HCT116 (cell line): ENCODE measurements at regions not wholly inside any gene's neighbourhood (a gene's known extent, or its start where the extent isn't known, plus 50 kb on each side); places are given as distances from the start of the nearest gene placed in this dataset.

Experiments used
- EZH2phosphoT487 ChIP-seq: fragments of 200-600 bp; IDR thresholded peaks from 2 replicates; pipeline ENCODE4 v1.6.1; 2018; ENCODE audit warnings: antibody characterized with exemption, borderline replicate concordance
- POLR2A ChIP-seq: IDR thresholded peaks from 2 replicates; pipeline ENCODE4 v1.7.0; 2011; ENCODE audit warnings: borderline replicate concordance; ENCODE audit not compliant: insufficient read depth, insufficient read length; ENCODE audit errors: extremely low read depth
- RAD21 ChIP-seq: IDR thresholded peaks from 2 replicates; pipeline ENCODE4 v1.6.1; 2012; ENCODE audit warnings: low read depth, mild to moderate bottlenecking
- ZNF274 ChIP-seq: fragments of 200-500 bp; sonication (Bioruptor generic); IDR thresholded peaks from 2 replicates; pipeline ENCODE4 v1.6.1; 2014; ENCODE audit warnings: mild to moderate bottlenecking, low read depth, low read length, inconsistent platforms

GRCh38 chr9:24242576-24242975 is 303.1 kb downstream of the IZUMO3 start:
- TF ChIP-seq EZH2phosphoT487 (no peak), RAD21 (no peak), POLR2A (no peak), ZNF274 (no peak)
